ENCODE measurements at regions not wholly inside any gene's neighbourhood (a gene's known extent, or its start where the extent isn't known, plus 50 kb on each side); places are given as distances from the start of the nearest gene placed in this dataset.

DNA sequence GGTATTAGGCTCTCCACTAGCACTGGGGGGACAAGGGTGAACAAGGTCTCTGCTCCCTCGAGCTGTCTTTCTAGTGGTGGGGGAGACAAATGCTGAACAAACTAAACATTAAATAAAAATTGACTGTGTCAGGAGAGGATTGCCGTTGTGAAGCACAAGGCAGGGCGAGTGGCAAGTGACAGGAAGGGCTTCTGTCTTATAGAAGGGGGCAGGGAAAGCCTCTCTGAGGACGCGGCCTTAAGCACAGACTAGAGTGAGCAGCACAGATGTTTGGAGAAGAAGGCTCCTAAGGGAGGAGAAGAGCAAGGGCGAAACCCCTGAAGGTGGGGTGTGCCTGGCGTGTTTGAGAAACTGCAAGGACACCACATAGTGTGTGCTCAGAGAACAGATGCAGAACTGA is 50.9 kb upstream of the ATP2B2 start:
- TF ChIP-seq TAF1 (IDR thresholded peaks at IDR 0.05; ENCODE audit: borderline replicate concordance, low read depth, low read length): no peak
- no peak for TF ChIP-seq POLR2A (IDR thresholded peaks at IDR 0.05; ENCODE audit: low read depth, low read length)

Measured in GM12892 (cell line).